Nephron (organoid): ENCODE measurements at regions not wholly inside any gene's neighbourhood (a gene's known extent, or its start where the extent isn't known, plus 50 kb on each side); places are given as distances from the start of the nearest gene placed in this dataset.

Experiments
- H3K27ac Mint-ChIP-seq, 3 experiments: 2 replicates each; pipeline ENCODE4 v1.8.0; 2020; ENCODE audit warnings: mixed read lengths in 3 of 3, mild to moderate bottlenecking in 2 of 3, moderate library complexity in 1 of 3
- H3K27me3 Mint-ChIP-seq: 2 replicates; pipeline ENCODE4 v1.8.0; 2021; ENCODE audit warnings: low read depth, mild to moderate bottlenecking, moderate library complexity, mixed read lengths
- H3K36me3 Mint-ChIP-seq: 2 replicates; pipeline ENCODE4 v1.8.0; 2020; ENCODE audit warnings: low read depth, mixed read lengths
- H3K4me1 Mint-ChIP-seq: 2 replicates; pipeline ENCODE4 v1.8.0; 2020; ENCODE audit warnings: mixed read lengths
- H3K4me3 Mint-ChIP-seq, 3 experiments: 2 replicates each; pipeline ENCODE4 v1.8.0; 2020; ENCODE audit warnings: mild to moderate bottlenecking in 3 of 3, mixed read lengths in 3 of 3, moderate library complexity in 2 of 3
- H3K9me3 Mint-ChIP-seq: 2 replicates; pipeline ENCODE4 v1.8.0; 2020; ENCODE audit warnings: mixed read lengths
- TF ChIP-seq, protein P1 (sequence below), 3 experiments: fragments of 200-600 bp; sonication (generic); IDR thresholded peaks; one replicate each; pipeline ENCODE4 v1.5.0; 2021; ENCODE audit warnings: antibody characterized with exemption in 3 of 3; ENCODE audit not compliant: unreplicated experiment in 3 of 3

- TF ChIP-seq, protein P1, sequence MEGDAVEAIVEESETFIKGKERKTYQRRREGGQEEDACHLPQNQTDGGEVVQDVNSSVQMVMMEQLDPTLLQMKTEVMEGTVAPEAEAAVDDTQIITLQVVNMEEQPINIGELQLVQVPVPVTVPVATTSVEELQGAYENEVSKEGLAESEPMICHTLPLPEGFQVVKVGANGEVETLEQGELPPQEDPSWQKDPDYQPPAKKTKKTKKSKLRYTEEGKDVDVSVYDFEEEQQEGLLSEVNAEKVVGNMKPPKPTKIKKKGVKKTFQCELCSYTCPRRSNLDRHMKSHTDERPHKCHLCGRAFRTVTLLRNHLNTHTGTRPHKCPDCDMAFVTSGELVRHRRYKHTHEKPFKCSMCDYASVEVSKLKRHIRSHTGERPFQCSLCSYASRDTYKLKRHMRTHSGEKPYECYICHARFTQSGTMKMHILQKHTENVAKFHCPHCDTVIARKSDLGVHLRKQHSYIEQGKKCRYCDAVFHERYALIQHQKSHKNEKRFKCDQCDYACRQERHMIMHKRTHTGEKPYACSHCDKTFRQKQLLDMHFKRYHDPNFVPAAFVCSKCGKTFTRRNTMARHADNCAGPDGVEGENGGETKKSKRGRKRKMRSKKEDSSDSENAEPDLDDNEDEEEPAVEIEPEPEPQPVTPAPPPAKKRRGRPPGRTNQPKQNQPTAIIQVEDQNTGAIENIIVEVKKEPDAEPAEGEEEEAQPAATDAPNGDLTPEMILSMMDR (IDR thresholded peaks at IDR 0.05; ENCODE audit: unreplicated experiment in 3 of 3), result no peak
- no peaks in the 10 kb centered on the region for H3K4me1 Mint-ChIP-seq
- H3K27ac Mint-ChIP-seq, result no peak overlapping the region
- H3K27me3 Mint-ChIP-seq, result peaks cover 7% of the 10 kb centered on the region
- no peak overlapping the region for H3K4me3 Mint-ChIP-seq
- H3K36me3 Mint-ChIP-seq, result no peaks in the 10 kb centered on the region
- no peaks in the 10 kb centered on the region for H3K9me3 Mint-ChIP-seq
Measured at GRCh38 chr4:74669702-74670101, 124.6 kb downstream of the BTC start.

DNA sequence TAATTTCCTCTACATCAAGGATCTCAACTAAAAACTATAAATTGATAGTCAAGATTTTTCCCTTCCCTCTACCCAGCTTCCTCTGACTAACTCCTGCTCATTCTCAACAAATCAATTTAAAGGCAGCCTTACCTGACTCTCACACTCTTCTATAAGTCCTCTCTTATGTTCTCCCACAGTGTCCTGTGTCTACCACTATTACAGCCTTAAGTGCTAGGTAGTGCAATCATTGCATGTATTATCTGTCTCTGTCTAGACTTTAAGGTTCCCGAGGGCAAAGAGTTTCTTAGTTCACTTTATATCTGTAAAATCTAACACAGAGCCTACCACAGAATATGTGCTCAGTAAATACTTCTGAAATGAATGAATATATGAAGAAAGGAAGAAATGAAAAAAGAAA lies 123.7 kb downstream of the BTC start:
- no peaks in the 10 kb centered on the region for H3K36me3 Mint-ChIP-seq
- TF ChIP-seq, protein P1 (IDR thresholded peaks at IDR 0.05; ENCODE audit: unreplicated experiment in 3 of 3), result no peak
- H3K9me3 Mint-ChIP-seq, result no peaks in the 10 kb centered on the region
- no peak overlapping the region for H3K4me3 Mint-ChIP-seq
- peaks cover 7% of the 10 kb centered on the region for H3K27me3 Mint-ChIP-seq
- no peaks in the 10 kb centered on the region for H3K4me1 Mint-ChIP-seq
- H3K27ac Mint-ChIP-seq, result no peak overlapping the region

GRCh38 chr4:74671080-74671698 lies 123.1 kb downstream of the BTC start:
- Mint-ChIP-seq H3K4me1 (no peaks in the 10 kb centered on the region), H3K9me3 (no peaks in the 10 kb centered on the region), H3K27me3 (peaks cover 7% of the 10 kb centered on the region), H3K27ac (no peak overlapping the region), H3K36me3 (no peaks in the 10 kb centered on the region), H3K4me3 (no peak overlapping the region)
- TF ChIP-seq, protein P1 (IDR thresholded peaks at IDR 0.05; ENCODE audit: unreplicated experiment in 3 of 3), result peak; percentile 52 to 70 (median 57)

DNA sequence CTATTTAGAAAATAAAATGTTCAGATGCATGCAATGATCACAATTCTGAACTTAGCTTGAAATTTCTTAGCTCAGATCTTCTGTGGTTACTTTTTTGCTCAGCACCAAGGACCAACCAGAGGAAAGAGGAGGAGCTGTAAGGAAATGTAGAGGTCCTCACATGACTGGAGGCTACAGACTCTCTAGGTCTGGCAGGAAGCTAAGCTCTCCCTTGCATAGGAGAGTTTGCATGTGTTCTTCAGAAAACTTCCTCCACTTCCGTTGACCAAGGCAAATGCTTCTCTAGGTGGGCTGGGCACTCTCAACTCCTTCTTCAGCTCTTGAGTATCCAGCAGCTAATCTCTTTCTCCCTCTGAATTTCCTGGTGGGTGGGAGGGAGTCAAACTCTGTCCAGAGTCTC lies 119.6 kb downstream of the BTC start:
- H3K27ac Mint-ChIP-seq, result no peak overlapping the region
- H3K27me3 Mint-ChIP-seq, result peaks cover 7% of the 10 kb centered on the region
- peaks cover 3% of the 10 kb centered on the region for H3K9me3 Mint-ChIP-seq
- H3K36me3 Mint-ChIP-seq, result no peaks in the 10 kb centered on the region
- H3K4me1 Mint-ChIP-seq, result no peaks in the 10 kb centered on the region
- H3K4me3 Mint-ChIP-seq, result no peak overlapping the region
- TF ChIP-seq, protein P1 (IDR thresholded peaks at IDR 0.05; ENCODE audit: unreplicated experiment in 3 of 3), result no peak

DNA sequence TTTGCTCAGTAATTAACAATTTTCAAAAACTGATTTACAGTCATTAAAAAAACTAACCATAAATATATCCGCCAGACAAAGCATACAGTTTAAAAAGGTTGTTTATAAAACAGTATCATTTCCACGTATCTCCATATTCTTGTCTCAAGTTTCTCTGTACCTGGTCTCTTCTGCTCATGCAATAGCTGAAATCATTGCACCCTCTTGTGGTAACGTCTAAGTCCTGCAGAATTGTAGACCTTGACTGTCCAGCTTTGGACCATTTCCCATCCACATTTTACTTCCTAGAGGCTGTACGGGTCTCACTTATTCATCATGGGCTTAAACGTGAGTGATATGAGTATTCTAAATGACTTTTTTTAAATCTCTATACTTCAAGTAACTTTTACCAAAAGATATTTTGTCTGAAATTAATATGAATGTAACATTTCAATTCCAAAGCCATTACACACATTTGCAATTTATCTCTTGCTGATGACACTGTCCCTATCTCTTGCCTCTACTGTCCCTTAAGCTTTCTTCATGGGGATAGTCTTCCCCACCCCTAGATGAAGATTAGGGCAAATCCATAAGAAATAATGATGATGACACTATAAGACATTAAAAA lies 118.5 kb downstream of the BTC start:
- H3K27me3 Mint-ChIP-seq, result peaks cover 7% of the 10 kb centered on the region
- no peaks in the 10 kb centered on the region for H3K36me3 Mint-ChIP-seq
- peaks cover 3% of the 10 kb centered on the region for H3K9me3 Mint-ChIP-seq
- no peak overlapping the region for H3K4me3 Mint-ChIP-seq
- TF ChIP-seq, protein P1 (IDR thresholded peaks at IDR 0.05; ENCODE audit: unreplicated experiment in 3 of 3), result peak; percentile 78 to 82 (median 82)
- no peaks in the 10 kb centered on the region for H3K4me1 Mint-ChIP-seq
- H3K27ac Mint-ChIP-seq, result no peak overlapping the region
